ENCODE measurements at regions not wholly inside any gene's neighbourhood (a gene's known extent, or its start where the extent isn't known, plus 50 kb on each side); places are given as distances from the start of the nearest gene placed in this dataset.

DNA sequence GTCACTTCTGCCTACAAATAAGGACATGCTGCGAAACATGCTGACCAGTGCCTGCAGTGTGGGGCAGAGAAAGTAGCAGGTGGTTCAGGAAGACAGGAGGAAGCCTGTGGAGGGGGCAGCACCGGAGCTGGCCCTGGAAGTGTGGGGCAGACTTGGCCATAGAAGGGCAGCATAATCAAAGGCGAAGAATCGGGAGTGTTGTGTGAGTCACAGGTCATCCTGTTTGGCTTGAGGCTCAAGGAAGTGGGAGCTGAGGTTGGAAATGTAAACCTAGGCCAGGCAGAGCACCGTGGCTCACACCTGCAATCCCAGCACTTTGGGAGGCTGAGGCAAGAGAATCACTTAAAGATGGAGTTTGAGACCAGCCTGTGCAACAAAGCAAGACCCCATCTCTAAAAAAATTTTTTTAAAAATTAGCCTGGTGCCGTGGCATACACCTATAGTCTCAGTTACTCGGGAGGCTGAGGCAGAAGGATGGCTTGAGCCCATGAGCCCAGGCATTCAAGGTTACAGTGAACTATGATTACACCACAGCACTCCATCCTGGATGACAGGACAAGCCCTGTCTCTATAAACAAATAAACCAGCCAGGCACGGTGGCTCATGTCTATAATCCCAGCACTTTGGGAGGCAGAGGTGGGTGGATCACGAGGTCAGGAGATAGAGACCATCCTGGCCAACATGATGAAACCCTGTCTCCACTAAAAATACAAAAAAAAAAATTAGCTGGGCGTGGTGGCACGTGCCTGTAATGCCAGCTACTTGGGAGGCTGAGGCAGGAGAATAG lies 54.0 kb downstream of the FAM43A start:
- TF ChIP-seq EZH2 (IDR thresholded peaks at IDR 0.05) (no peak), POLR2AphosphoS5 (IDR thresholded peaks at IDR 0.05; ENCODE audit: borderline replicate concordance, low read depth, low read length) (no peak), FOXP2 (optimal IDR thresholded peaks at IDR 0.05; ENCODE audit: control extremely low read depth, extremely low read length, insufficient read depth) (no peak)

Data from SK-N-MC (cell line).